Activated CD4-positive, alpha-beta T cell treated with anti-CD3 and anti-CD28 coated beads for 24 hours (primary cell): ENCODE measurements at regions not wholly inside any gene's neighbourhood (a gene's known extent, or its start where the extent isn't known, plus 50 kb on each side); places are given as distances from the start of the nearest gene placed in this dataset.

ENCODE experiments used
- DNase-seq, 2 donors: peaks; one replicate each; pipeline ENCODE4 v3.0.0-alpha.2; 2020; ENCODE audit warnings: low read depth in 2 of 2

- no peak for DNase-seq
Measured at GRCh38 chr2:18790509-18791171, 201.3 kb upstream of the NT5C1B start.

- DNase-seq, result no peak
Measured at GRCh38 chr2:18788592-18788991, 199.2 kb upstream of the NT5C1B start.

GRCh38 chr2:18787726-18788125 lies 198.4 kb upstream of the NT5C1B start:
- no peak for DNase-seq

- DNase-seq, result no peak
Measured at GRCh38 chr2:18784245-18784644, 194.9 kb upstream of the NT5C1B start.

- DNase-seq, result no peak
Measured at GRCh38 chr2:18781541-18782280, 192.3 kb upstream of the NT5C1B start.

GRCh38 chr2:18777250-18777812 lies 188.0 kb upstream of the NT5C1B start:
- DNase-seq, result no peak

- no peak for DNase-seq
Measured at GRCh38 chr2:18771212-18771611, 181.8 kb upstream of the NT5C1B start.

GRCh38 chr2:18763338-18763737 lies 174.0 kb upstream of the NT5C1B start:
- no peak for DNase-seq

- DNase-seq, result no peak
Measured at GRCh38 chr2:18762667-18763066, 173.3 kb upstream of the NT5C1B start.

- no peak for DNase-seq
Measured at GRCh38 chr2:18754286-18754685, 164.9 kb upstream of the NT5C1B start.

- DNase-seq, result no peak
Measured at GRCh38 chr2:18753722-18754121, 164.4 kb upstream of the NT5C1B start.

- DNase-seq, result no peak
Measured at GRCh38 chr2:18752667-18753422, 163.5 kb upstream of the NT5C1B start.

- DNase-seq, result no peak
Measured at GRCh38 chr2:18752022-18752493, 162.7 kb upstream of the NT5C1B start.

- DNase-seq, result no peak
Measured at GRCh38 chr2:18750672-18751554, 161.5 kb upstream of the NT5C1B start.

- DNase-seq, result peak; percentile 11 to 15
Measured at GRCh38 chr2:18749912-18750526, 160.7 kb upstream of the NT5C1B start.

GRCh38 chr2:18745431-18746272 lies 156.3 kb upstream of the NT5C1B start:
- DNase-seq, result no peak

- no peak for DNase-seq
Measured at GRCh38 chr2:18741895-18742732, 152.7 kb upstream of the NT5C1B start.

- DNase-seq, result no peak
Measured at GRCh38 chr2:18741191-18741590, 151.8 kb upstream of the NT5C1B start.

GRCh38 chr2:18740474-18740881 lies 151.1 kb upstream of the NT5C1B start:
- DNase-seq, result no peak
